Neutrophil (primary cell): ENCODE measurements at regions not wholly inside any gene's neighbourhood (a gene's known extent, or its start where the extent isn't known, plus 50 kb on each side); places are given as distances from the start of the nearest gene placed in this dataset.

Source experiments
- H3K27ac ChIP-seq: fragments of 200-600 bp; sonication (generic); 2 replicates; pipeline ENCODE4 v1.5.1; 2016; ENCODE audit warnings: mild to moderate bottlenecking, moderate library complexity
- H3K27me3 ChIP-seq: fragments of 200-600 bp; sonication (generic); 2 replicates; pipeline ENCODE4 v1.6.0; 2016; ENCODE audit warnings: mild to moderate bottlenecking
- H3K36me3 ChIP-seq: fragments of 200-600 bp; sonication (generic); 2 replicates; pipeline ENCODE4 v1.5.1; 2017
- H3K4me1 ChIP-seq, 2 experiments: fragments of 200-600 bp in 1 of 2; sonication (generic) in 1 of 2; 1 replicate in 1 of 2; 2 replicates in 1 of 2; pipeline versions ENCODE4 v1.5.1 to v1.6.1; 2013 to 2016; ENCODE audit warnings: low read depth in 1 of 2, low read length in 1 of 2, mild to moderate bottlenecking in 1 of 2, moderate library complexity in 1 of 2; ENCODE audit not compliant: control insufficient read depth in 1 of 2, insufficient read depth in 1 of 2
- H3K4me3 ChIP-seq, 2 experiments: fragments of 200-600 bp in 1 of 2; sonication (generic) in 1 of 2; 1 replicate in 1 of 2; 2 replicates in 1 of 2; pipeline ENCODE4 v1.5.1; 2013 to 2016; ENCODE audit warnings: low read depth in 1 of 2, low read length in 1 of 2, mild to moderate bottlenecking in 1 of 2, moderate library complexity in 1 of 2
- H3K9me3 ChIP-seq: fragments of 200-600 bp; sonication (generic); 2 replicates; pipeline ENCODE4 v1.5.1; 2016
- TF ChIP-seq, protein P1 (sequence below): fragments of 200-600 bp; sonication (generic); IDR thresholded peaks from 2 replicates; pipeline ENCODE4 v1.5.1; 2016; ENCODE audit warnings: antibody characterized with exemption

DNA sequence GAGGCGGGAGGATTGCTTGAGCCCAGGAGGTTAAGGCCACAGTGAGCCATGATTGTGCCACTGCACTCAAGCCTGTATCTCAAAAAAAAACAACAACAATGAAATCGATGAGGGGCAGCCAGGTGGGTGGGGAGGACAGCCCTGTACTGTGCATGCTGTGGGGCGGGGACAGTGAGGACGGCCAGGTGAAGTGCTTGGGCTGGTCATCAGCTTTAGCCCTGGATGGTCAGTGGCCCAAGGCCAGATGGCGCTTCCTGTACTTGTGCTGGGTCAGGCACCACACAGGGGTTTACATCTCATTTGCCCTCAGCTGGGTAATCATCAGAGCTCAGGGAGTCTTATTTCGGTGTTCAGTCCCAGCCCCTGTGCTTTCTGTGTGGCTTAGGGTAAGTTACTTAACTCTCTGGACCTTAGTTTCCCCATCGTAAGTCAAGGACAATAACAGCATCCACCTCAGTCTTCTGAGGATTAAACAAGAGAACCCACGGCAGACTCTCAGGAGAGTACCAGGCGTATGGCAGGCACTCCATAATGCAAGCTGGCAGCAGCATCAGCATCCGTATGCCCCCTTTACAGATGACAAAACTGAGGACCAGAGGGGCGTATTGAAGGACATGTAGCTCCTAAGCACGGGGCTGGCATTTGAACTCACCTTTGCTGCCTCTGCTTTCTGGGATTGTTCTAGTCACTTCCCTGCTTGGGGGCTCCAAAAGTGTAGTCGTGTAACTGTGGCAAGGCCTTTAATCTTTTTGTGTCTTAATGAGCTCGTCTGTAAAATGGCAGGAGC, 71.9 kb downstream of the SLC25A47 start:
- peaks cover 25 to 35% of the 10 kb centered on the region in 2 experiments for H3K4me1 ChIP-seq
- TF ChIP-seq, protein P1, sequence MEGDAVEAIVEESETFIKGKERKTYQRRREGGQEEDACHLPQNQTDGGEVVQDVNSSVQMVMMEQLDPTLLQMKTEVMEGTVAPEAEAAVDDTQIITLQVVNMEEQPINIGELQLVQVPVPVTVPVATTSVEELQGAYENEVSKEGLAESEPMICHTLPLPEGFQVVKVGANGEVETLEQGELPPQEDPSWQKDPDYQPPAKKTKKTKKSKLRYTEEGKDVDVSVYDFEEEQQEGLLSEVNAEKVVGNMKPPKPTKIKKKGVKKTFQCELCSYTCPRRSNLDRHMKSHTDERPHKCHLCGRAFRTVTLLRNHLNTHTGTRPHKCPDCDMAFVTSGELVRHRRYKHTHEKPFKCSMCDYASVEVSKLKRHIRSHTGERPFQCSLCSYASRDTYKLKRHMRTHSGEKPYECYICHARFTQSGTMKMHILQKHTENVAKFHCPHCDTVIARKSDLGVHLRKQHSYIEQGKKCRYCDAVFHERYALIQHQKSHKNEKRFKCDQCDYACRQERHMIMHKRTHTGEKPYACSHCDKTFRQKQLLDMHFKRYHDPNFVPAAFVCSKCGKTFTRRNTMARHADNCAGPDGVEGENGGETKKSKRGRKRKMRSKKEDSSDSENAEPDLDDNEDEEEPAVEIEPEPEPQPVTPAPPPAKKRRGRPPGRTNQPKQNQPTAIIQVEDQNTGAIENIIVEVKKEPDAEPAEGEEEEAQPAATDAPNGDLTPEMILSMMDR = no peak

DNA sequence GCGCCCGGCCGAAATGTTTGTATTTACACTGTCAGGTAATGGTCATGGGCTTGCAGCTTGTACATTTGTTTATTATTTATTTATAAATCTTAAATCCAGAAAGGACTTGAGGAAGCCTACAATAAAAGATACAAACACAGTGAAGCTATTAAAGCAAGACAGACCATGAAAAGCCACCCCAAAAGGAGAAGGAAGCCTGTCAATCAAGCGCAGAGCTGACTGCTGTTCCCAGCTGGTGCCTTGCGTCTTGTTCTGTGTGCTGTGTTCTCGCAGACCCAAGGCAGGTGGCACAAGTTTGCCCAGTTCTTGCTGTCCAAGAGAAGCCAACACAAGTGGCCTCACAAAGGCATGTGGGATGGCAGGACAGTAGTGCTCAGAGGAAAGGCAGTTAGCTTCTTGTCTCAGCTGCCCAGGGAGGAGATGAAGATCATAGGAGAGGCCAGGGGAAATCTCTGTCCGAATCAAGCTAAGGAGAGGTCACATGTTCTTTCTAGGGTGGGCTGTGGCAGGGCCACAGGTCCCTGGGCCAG, 73.2 kb downstream of the SLC25A47 start:
- H3K4me1 ChIP-seq = peaks cover 38 to 48% of the 10 kb centered on the region in 2 experiments
- H3K4me3 ChIP-seq = no peak overlapping the region
- TF ChIP-seq, protein P1 = no peak
- no peaks in the 10 kb centered on the region for H3K36me3 ChIP-seq
- no peaks in the 10 kb centered on the region for H3K9me3 ChIP-seq
- H3K27me3 ChIP-seq = no peaks in the 10 kb centered on the region
- no peak overlapping the region for H3K27ac ChIP-seq

More for the DNA sequence above, 71.9 kb downstream of the SLC25A47 start:
- no peaks in the 10 kb centered on the region for H3K27me3 ChIP-seq
- H3K9me3 ChIP-seq = no peaks in the 10 kb centered on the region
- H3K4me3 ChIP-seq = no peak overlapping the region
- H3K36me3 ChIP-seq = no peaks in the 10 kb centered on the region
- no peak overlapping the region for H3K27ac ChIP-seq

DNA sequence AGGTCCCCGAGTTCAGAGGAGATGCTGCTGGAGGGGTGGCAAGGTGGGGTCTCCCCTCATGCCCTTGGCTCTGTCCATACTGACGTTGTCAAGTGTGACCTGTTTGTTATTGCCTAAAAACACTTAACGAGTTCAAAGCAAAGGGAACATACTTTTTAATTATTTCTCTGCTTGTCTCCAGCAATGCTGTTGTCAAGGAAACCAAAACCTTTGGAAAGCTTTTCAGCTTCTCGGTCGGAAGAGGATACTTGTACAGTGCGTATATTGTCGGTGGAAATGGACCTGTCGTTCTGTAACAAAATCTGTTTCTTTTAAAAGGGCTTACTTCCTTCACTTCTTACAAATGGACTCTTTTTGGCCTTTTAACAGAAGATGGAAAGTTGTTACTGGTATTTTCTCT, 73.9 kb downstream of the SLC25A47 start:
- Histone ChIP-seq H3K9me3 (no peaks in the 10 kb centered on the region), H3K27ac (no peak overlapping the region), H3K36me3 (no peaks in the 10 kb centered on the region), H3K27me3 (no peaks in the 10 kb centered on the region), H3K4me1 (peaks cover 44 to 51% of the 10 kb centered on the region in 2 experiments), H3K4me3 (no peak overlapping the region)
- TF ChIP-seq, protein P1 = no peak

DNA sequence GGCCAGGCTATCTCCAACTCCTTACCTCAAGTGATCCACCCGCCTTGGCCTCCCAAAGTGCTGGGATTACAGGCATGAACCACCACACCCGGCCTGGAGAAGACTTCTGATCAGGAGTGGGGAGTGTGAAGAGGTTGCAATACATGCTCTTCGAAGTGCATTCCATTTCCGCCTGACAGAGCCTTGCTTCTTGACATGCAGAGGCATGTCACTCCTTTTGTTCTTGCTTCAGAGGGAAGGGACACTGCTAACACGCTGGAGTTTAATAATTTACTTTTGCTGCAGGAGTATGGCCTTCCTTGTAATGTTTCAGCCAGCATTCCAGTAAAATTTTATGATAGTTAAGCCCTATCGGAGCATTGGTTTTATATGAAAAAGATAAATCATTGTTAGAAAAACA, 74.9 kb downstream of the SLC25A47 start:
- TF ChIP-seq, protein P1 = no peak
- Histone ChIP-seq H3K27ac (no peak overlapping the region), H3K9me3 (no peaks in the 10 kb centered on the region), H3K4me3 (no peak overlapping the region), H3K36me3 (no peaks in the 10 kb centered on the region), H3K27me3 (no peaks in the 10 kb centered on the region), H3K4me1 (peaks cover 50 to 51% of the 10 kb centered on the region in 2 experiments)

DNA sequence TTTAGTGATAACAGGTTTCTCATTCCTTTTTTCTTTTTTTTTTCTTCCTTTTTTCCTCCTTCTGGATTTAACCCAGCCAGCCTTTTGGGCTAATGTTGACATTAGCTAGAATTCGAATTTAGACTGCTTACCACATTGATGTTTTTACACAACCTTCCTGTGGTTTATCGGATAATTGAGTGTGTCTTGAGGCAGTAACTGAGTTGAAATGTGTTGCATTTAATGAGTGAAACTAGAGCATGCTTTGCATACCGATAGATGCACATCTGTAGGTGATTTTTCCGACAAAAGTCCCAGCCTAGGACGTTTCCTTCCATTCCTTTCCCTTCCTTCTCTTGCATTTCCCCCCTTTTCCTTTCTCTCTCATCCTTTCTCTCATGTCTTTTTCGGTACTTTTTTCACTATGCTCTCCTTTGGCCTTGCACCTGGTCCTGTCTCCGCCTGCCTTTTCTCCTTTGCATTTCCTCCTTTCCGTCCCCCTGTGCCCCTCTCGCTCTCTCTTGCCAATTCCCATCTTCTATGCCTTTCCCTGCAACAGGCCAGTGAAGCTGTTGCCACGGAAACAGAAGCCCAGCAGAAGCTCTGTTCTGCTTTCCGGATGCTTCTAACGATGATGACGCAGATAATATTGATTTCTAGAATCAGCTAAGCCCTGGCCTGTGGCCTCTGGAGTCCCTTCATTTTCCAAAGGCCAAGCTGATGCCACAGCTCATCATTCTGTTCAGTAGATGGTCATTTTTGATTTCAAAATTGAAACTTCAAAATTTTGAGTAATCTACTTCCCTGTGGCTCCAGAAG, 76.1 kb downstream of the SLC25A47 start:
- TF ChIP-seq, protein P1 = no peak
- H3K4me3 ChIP-seq = no peak overlapping the region
- no peaks in the 10 kb centered on the region for H3K9me3 ChIP-seq
- H3K36me3 ChIP-seq = no peaks in the 10 kb centered on the region
- no peaks in the 10 kb centered on the region for H3K27me3 ChIP-seq
- H3K4me1 ChIP-seq = peaks cover 54 to 56% of the 10 kb centered on the region in 2 experiments
- H3K27ac ChIP-seq = peak overlapping the region; percentile 78
